ENCODE measurements at regions not wholly inside any gene's neighbourhood (a gene's known extent, or its start where the extent isn't known, plus 50 kb on each side); places are given as distances from the start of the nearest gene placed in this dataset.
"Not testable (repeated sequence)": the region's sequence is repeated elsewhere in the genome, so short reads cannot be mapped to it uniquely, and the experiment has no call there.

DNA sequence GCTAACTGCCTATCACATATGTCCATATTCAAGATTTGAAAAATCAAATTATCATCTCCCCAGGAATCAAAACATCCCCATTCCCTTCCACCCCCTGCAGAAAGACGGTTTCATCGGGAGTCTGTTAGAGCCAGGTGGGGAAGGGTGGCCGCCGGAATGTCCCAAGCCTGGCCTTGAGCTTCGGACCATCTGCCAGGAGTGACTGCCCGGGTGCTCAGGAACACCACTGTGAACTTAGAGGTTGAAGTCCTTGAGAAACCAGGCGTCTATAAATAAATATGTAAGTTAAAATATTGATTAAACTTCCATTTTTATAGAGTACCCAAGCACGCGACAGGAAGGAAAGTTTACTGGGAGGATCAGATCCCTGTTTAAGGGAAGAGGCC is 250.8 kb downstream of the DLL1 start:
- no peak for DNase-seq

DNA sequence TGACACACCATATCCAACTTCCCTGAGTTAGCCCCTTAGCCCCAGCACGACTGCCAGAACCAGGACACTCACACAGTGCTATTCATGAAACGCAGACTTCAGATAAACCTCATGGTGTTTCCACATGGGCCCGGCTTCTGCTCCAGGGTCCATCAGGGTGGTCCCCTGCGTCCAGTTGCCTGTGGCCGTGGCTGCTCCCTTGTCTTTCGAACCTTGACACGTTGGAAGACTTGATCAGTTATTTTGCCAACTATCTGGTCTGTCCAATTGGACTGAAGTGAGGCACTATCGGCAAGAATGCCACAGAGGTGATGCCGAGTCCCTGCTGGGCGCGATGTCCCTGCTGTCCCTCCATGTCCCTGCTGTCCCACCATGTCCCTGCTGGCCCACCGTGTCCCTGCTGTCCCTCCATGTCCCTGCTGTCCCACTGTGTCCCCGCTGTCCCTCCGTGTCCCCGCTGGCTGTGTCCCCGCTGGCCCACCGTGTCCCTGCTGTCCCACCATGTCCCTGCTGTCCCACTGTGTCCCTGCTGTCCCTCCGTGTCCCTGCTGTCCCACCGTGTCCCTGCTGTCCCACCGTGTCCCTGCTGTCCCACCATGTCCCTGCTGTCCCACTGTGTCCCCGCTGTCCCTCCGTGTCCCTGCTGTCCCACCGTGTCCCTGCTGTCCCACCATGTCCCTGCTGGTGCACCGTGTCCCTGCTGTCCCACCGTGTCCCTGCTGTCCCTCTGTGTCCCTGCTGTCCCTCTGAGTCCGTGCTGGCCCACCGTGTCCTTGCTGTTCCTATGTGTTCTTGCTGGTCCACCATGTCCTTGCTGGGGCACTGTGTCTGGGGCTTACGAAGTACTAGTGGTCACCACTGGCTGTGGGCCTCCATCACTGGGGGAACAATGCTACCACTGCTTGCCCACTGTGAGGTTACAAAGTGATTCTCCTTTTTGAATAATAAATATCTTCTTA is 251.4 kb downstream of the DLL1 start:
- DNase-seq: no peak

DNA sequence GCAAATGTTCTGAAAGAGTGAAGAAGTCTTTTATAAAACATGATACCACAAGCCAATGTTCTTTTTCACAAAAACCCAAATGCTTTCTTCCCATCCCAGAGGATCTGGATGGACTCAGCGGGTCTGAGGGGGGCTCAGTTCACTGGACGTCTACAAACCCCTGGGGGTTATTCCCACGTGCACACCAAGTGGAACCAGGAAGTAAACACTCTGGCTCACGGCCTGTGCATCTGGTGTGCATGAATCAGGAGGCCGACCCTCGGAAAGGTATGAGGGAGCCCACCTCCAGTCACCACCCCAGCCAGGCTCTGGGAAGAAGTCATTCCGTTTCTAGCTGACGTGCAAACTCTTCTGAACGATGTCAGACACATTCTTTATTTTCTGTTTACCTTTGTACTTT is 252.2 kb downstream of the DLL1 start:
- no peak for DNase-seq

DNA sequence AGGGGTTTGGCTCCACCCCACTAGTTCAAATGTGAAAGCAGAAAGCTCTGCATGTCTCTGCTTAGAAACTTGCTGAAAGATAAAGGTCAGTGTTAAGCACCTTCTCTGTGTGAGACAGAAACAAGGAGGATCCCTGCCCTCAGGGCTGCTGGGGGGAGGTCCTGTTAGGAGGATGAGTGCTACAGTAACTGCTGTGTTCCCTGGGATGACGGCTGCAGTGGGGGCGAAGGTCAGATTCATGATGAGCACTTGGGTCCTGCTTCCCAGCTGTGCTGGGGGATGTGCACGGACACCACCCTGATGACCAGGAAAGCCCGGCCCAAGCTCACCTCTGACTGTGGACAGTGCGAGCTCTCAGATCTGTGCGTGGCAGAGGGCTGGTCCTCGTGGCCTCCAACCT is 252.6 kb downstream of the DLL1 start:
- no peak for DNase-seq

DNA sequence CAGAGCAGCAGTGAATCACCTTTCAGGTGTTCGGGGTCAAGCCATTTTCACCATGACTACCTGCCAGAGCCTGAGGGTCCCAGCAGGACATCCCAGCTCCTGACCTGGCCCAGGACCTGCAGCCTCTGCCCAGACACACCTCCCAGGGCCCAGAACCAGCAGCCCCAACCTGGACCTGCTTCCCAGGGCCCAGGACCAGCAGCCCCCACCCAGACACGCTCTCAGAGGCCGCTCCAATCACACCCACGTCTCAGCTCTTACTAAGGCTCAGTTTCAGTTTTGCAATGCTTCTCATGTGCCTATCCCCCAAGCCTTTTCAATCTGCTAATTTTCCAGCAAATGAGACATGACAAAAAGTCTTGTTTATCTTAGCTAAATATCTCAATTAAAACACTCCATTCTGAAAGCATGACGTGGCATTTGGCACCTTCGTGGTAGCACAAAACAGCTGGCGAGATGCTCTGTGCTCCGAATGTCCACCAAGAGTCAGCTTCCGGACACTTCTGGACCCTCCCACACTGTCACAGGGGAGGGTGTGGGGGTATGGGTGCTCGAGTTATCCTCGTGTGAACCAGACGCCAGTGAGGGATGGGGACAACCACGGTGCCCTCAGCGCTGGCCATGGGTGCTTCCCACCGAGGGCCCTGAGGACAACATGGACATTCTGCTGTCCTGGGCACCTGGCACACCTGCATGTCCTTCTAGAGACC is 253.2 kb downstream of the DLL1 start:
- DNase-seq: no peak

DNA sequence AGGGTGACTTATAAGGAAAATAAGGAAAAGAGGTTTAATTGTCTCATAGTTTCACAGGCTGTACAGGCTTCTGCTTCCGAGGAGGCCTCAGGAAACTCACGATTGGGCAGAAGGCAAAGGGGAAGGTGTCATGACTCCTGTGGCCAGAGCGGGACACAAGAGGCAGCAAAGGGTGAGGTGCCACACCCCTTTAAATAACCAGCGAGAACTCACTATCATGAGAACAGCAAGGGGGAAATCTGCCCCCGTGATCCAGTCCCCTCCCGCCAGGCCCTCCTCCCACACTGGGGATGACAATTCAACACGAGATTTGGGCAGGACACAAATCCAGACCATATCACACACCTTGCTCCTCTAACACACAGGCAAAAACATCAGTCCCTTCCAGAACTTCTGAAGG is 254.0 kb downstream of the DLL1 start:
- no peak for DNase-seq

DNA sequence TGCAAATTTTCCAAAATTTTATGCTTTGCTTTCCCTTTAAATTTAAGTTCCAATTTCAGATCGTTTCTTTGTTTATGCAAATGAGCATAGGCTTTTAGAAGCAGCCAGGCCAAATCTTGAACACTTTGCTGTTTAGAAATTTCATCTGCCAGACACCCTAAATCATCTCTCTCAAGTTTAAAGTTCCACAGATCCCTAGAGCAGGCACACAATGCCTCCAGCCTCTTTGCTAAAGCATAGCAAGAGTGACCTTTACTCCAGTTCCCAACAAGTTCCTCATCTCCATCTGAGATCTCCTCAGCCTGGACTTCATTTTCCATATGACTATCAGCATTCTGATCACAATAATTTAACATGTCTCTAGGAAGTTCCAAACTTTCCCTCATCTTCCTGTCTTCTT is 254.5 kb downstream of the DLL1 start:
- DNase-seq: not testable (repeated sequence)

DNA sequence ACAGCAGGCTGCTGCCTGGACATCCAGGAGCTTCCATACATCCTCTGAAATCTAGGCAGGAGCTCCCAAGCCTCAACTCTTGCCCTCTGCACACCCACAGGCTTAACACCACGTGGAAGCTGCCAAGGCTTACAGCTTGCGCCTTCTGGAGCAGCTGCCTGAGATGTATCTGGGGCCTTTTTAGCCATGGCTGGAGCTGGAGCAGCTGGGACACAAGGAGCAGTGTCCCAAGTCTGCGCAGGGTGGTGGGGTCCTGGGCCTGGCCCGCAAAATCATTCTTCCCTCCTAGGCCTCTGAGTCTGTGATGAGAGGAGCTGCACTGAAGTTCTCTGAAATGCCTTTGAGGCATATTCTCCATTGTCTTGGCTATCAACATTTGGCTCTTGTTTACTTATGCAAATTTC is 255.0 kb downstream of the DLL1 start:
- DNase-seq: no peak

DNA sequence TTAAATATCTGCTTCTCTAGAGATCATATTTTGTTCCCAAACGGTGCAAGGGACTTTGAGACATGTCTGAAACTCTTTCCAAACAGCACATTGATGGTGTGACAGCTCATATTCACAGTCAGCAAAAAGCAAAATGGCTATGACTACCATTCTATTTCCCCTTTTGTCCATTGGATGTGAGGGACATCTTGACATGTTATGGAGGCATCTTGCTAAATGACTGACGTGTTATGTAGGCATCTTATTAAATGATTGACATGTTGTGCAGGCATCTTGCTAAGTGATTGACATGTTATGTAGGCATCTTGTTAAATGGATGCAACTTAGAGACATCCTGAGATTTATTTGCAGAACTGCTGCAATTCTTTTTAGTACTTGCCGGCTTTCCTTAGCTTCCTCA is 255.8 kb downstream of the DLL1 start:
- DNase-seq: no peak

DNA sequence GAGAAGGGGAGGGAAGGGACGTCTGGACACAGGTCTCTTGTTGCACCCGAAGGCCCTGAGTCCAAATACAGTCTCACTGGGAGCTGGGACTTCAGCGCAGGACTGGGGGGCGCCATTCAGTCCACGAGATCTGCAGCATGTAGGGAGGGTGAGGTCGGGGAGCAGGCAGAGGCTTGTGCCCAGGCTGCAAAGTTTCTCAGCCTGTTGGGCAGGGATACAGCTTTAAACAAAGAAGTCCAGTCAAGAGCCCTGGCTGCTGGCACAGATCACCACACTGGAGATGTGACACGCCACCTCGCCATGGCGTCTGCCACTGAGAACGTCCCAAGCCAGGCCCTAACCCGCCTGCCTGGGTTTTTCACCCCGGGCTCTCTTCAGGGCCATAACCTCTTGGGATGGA is 256.6 kb downstream of the DLL1 start:
- DNase-seq: no peak

DNA sequence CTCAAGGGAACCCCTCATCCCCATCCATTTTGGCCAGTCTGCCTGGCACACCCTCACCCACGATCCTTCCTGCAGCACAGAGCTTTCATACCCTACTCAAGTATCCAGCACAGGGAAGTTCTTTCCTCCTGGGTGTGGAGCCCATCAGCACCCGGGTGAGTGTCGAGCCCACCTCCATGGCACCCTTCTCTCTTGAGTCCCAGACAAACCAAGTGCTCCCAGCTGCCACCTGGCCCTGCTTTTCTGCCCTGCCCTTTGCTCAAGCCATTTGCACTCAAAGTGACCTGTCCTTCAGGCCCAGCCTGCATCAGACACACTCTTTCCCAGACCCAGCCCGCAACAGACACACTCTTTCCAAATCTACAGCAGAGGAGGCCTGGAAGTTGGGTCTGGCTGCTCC is 257.2 kb downstream of the DLL1 start:
- no peak for DNase-seq

DNA sequence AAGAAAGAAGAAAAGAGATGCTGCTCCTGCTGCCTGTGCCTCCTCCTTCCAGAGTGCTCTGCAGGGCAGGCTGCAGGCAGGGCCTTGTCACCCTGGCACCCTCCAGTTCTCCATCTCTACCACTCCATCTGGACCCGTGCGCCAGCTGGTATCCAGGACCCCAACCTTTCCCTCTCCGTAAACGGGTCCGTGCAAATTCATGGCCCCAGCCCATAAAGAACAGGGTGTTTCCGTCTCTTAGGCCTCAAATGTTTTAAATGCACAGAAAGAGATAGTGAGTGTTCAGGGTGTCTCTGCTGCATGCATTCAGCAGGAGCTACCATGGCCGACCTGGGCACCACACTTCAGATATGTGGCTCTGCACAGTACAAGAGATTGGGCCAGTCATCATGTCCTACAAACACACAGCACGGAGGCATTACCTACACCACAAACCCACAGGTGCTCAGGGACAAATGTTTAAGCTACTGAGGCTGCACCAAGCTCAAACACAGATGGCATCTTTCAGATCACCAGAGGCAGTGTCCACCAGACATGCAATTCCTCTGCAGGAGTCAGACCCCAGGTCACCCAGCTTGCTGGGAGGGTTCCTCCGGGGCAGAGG is 258.1 kb downstream of the DLL1 start:
- DNase-seq: no peak

DNA sequence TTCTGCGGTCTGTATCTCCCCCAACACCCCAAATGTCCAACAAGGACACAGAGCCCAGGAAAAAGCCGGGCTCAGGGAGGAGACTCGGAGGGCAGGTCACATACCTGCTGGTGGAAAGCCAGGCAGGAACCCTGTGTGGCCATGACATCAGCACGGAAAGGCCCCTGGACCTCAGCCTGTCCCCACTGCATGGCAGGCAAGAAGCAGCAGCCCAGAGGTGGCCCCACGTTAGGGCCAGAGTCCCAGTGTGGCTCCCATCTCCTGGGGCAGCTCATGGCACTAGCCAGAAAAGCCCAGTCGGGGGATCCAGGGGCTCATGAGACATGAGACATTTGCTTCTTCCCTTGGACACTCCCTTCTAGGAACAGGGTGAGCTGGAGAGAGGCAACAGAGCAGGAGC is 258.7 kb downstream of the DLL1 start:
- no peak for DNase-seq

DNA sequence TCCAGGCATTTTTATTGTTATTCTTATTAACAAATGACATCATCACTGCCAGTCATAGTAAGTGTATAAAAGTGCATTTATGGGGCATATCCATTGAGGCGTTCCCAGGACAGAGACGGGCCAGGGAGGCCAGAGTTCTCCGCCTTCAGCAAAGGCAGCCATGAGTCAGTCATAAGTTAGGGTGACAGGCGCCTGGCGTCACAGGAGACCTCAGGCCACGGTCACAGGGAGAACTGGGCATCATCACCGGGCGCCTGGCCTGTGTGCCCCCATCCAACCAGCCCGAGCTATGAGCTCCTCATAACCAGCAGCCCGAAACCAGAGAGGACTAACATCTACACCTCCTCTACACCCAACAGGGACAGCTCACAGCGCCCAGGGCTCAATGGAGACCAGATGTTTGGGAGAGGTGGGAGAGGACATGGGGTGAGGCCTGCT is 259.2 kb downstream of the DLL1 start:
- no peak for DNase-seq

DNA sequence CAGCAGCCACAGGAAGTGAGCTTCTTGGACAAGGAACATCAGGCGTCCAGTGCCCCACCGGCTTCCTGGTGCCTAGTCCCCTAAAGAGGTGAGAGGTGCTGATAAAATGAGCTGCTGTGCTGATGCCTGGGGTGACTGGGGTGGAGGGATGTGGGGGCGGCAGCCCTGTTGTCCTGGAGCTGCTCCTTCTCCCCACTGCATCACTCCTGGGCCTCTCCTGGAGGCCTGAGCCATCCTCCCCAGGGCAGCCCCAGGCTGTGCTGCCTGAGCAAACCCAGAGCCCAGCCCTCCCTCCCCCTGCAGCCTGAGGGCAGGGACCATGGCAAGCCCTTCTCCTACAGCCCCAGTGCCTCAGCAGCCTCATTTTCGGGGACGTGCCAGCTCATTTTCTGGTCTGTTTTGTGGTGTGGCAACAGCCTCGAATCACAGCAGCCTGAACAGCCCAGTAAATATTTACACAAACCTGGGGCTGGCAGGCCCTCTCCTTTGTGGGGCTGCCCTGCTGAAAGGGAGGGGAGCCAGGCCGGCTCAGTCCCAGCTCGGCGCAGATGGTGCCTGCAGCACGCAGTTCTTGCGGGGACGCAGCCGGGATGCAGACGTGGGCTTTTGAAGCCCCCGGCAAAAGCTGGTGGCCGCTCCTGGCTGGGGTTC is 259.9 kb downstream of the DLL1 start:
- no peak for DNase-seq

DNA sequence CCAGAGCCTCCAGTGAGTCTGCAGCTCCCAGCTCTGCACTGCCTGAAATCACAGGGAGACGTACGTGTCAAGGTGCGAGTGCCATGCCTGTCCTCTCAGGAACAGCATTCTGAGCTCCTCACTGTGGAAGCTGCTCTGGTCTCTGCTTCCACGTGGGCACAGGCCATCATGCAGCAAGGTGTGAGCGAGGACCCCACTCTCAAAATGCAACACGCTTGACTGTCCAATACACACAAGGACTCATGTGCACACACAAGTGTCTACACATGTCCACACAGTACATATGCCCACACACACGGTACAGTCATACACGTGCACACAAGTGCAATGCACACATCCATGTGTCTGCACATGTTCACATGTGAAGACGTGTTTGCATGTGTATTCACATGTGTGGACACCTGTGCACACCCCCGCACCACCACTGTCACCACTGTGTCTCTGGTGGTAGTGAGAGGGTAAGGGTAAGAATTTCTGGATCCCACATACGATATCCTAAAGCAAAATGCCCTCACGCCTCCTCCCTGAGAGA is 260.5 kb downstream of the DLL1 start:
- DNase-seq: no peak

DNA sequence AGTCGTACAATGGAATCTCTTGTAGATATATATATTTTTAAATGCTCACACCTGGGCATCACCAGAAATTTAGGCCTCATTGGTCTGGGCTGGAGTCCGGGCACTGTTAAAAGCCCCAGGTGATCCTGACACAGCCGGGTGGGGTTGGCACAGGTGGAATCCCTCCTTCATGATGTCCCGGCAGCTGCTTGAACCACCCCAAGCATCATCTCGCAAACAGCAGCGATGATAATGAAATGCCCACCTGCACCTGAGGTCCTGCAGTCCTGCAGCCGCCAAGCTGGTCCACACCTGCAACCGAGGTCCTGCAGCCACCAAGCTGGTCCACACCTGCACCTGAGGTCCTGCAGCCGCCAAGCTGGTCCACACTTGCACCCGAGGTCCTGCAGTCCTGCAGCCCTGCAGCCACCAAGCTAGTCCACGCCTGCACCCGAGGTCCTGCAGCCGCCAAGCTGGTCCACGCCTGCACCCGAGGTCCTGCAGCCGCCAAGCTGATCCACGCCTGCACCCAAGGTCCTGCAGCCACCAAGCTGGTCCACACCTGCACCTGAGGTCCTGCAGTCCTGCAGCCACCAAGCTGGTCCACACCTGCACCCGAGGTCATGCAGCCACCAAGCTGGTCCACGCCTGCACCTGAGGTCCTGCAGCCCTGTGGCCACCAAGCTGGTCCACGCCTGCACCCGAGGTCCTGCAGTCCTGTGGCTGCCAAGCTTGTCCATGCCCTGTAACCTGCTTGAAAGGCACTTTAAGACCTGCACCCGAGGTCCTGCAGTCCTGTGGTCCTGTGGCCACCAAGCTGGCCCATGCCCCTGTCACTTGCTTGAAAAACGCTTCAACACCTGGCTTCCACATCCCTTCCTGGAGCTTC is 261.2 kb downstream of the DLL1 start:
- DNase-seq: no peak

DNA sequence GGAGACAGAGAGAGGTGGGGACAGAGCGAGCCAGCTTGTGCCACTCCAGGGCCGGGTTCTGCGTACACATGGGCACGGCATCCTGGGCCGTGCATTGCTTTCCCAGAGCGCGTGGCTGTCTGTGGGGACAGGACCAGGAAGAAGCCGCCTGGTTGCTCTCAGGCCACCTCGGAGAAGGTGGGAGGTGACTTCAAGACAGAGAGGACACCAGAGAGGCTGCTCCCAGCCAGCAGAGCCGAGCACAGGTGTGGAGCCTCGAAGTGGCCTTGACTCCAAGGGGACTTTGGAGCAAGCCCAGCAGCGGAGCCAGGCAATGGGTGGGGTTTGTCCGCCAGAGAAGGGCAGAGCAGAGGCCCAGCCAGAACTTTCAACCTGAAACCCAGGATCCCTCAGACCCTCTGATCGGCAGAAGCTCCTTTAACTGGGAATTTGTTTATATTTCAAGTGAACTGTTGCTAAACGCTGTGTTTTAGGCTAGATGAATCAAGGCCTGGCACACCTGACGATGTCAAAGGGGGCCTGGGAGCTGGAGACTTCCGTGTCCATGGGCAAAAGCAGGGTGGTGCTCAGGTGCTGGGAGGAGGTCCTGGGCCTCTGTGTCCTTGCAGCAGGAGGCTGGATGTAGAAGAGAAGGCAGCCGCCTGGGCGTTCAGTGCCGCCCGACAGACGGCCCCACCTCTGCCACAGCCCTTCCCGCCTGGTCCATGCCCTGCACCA is 262.1 kb downstream of the DLL1 start:
- no peak for DNase-seq

DNA sequence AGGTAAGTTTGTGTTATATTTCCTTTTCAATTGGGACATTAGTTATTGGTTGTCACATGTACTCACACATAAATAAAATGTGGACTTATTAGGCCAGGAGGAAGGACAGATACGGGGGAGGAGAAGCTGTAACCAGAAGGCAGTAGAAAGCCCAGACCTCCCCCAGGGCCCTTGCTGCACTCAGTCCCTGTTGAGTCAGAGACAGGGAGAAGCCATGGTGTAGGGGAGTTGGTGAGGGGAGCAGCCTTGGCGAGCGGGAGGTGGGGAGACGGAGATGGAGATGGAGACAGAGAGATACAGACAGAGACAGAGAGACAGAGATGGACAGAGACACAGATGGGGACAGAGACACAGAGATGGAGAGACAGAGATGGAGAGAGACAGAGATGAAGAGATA is 263.2 kb downstream of the DLL1 start:
- DNase-seq: no peak

DNA sequence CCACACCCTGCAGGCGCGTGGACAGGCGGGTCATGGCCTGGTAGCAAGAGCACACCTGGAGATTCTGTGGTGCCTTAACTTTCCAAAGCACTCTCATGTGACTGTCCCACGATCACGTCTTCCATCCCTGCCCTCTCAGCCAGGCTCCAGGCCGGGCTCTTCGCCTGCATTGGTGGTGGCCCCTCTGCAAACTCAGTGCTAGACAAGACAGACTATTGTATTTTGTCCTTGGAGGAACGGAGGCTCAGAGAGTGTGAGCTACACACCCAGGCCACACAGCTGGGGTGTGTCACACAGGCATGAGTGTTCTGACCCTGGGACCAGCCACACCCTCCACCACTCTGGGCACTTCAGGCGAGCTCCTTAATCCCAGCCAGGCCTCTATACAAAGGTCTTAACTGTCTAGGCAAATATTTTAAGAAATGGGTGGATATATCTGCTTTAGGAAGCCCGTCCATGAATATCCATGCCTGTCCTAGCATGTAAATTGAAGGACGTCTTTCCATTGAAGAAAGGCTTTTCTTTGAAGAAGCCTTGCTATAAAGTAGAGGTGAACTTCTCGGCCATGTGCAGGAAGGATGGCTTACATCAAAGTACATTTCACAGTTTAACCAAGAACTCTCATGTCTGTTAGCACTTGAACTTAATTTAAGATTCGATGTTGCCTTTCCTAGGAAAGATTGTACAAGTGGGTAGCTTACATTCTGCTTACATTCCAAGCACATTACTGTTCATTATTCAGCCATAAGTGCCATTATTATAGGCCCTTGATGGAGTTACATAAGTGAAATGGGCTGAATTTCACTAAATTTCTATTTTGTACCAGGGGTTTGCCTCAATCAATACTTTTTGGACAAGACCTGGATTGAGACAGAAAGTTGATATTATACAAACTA is 263.9 kb downstream of the DLL1 start:
- DNase-seq: no peak

Data from stimulated activated CD4-positive, alpha-beta T cell treated with anti-CD3 and anti-CD28 coated beads, Interleukin-2, amount 100 ng/mL, for 48 hours (primary cell).